H1 (cell line): ENCODE measurements at regions not wholly inside any gene's neighbourhood (a gene's known extent, or its start where the extent isn't known, plus 50 kb on each side); places are given as distances from the start of the nearest gene placed in this dataset.

ENCODE experiments used
- CBX8 ChIP-seq: fragments of 300-800, 300-1000 bp; sonication (generic); IDR thresholded peaks from 2 replicates; pipeline ENCODE4 v1.7.1; 2016; ENCODE audit warnings: low read depth, low read length, borderline replicate concordance
- CREB1 ChIP-seq: IDR thresholded peaks from 2 replicates; pipeline ENCODE4 v1.6.1; 2012; ENCODE audit warnings: inconsistent platforms
- GABPA ChIP-seq: IDR thresholded peaks from 2 replicates; pipeline ENCODE4 v1.6.1; 2011; ENCODE audit warnings: mild to moderate bottlenecking, low read length, moderate library complexity, borderline replicate concordance; ENCODE audit not compliant: insufficient read depth
- SUZ12 ChIP-seq: fragments of 200-600 bp; sonication (generic); IDR thresholded peaks from 2 replicates; pipeline ENCODE4 v1.6.1; 2012; ENCODE audit warnings: mild to moderate bottlenecking, inconsistent platforms, low read length, moderate library complexity, mixed read lengths
- TF ChIP-seq, protein P1 (sequence below): IDR thresholded peaks from 2 replicates; pipeline ENCODE4 v1.6.1; 2012; ENCODE audit warnings: inconsistent platforms

DNA sequence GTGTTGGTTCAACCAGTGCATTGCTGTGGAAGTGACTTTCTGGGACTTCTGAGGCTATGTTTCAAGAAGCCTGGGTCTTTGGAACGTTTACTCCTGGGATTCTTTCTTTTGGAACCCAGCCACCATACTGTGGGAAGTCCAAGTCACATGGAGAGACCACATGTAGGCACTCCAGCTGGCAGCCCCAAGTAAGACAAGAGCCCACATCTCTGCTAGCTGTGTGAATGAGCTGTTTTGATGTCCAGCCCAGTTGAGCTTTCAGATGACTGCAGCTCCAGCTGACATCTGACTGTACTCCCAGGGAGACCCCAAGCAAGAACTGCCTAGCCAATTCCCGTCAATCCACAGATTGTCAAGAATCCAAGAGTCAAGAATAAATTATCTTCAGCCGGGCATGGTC lies 60.1 kb upstream of the SPATA31D4 start (continued):
- no peak for TF ChIP-seq GABPA
- TF ChIP-seq CBX8, result no peak
- TF ChIP-seq, protein P1, sequence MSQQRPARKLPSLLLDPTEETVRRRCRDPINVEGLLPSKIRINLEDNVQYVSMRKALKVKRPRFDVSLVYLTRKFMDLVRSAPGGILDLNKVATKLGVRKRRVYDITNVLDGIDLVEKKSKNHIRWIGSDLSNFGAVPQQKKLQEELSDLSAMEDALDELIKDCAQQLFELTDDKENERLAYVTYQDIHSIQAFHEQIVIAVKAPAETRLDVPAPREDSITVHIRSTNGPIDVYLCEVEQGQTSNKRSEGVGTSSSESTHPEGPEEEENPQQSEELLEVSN, result no peak
- TF ChIP-seq SUZ12, result no peak
- no peak for TF ChIP-seq CREB1
